Stimulated activated CD4-positive, alpha-beta T cell treated with anti-CD3 and anti-CD28 coated beads, Interleukin-1b, Interleukin-23, amount 100 ng/mL, for 24 hours (primary cell): ENCODE measurements at regions not wholly inside any gene's neighbourhood (a gene's known extent, or its start where the extent isn't known, plus 50 kb on each side); places are given as distances from the start of the nearest gene placed in this dataset.
"Not testable (repeated sequence)": the region's sequence is repeated elsewhere in the genome, so short reads cannot be mapped to it uniquely, and the experiment has no call there.

Source experiments
- DNase-seq, 4 experiments: peaks; one replicate each; pipeline ENCODE4 v3.0.0-alpha.2; 2020; ENCODE audit warnings: low read depth in 4 of 4, low spot score in 1 of 4

- DNase-seq = no peak
Observed at GRCh38 chr14:38973083-38973700, 129.8 kb downstream of the SEC23A start.

GRCh38 chr14:38972511-38972910 lies 130.5 kb downstream of the SEC23A start:
- DNase-seq = no peak

- no peak for DNase-seq
Observed at GRCh38 chr14:38971258-38971921, 131.6 kb downstream of the SEC23A start.

DNA sequence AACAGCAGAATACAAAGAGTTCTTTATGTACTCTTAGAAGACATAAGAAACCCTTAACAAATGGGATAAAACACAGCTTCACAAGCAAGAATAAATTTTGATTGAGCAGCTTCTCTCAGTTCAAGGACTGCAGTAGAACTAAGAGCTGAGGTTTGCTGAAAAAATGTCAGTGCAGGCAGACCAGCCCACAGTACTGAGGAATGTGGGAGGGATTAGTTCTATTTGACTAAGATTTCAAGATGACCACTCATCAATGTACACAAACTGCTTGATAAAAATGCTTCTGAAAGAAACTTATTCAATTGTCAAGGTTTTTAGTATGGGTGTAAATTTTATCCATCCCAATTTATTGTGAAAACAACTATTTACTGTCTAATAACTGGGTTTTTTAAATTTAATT lies 138.4 kb downstream of the SEC23A start:
- no peak for DNase-seq

DNA sequence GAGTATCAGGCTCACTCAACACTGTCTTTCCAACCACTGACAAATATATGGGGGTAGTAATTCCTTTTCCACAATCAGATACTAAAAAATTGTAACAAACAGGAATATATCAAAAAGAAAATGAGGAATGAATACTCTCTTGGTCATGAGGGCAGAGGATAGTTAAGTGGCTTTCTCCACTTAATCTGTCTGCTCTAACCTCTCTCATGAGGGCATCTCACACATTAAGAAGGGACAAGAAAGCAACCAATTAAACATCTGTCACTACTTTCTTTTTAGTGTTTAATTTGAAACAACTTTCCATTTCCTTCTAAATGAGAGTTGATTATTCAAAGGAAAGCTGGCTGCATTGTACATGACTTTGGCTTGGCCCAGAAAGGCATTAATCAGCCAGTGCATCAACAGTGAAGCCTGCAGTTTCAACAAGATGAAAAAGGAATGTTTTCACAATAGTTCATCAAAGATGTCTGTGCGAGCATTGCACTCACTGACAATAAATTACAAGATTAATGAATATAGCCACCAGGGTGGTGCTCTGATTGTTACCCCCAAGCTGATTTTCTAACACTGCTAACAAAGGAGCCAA lies 142.0 kb downstream of the SEC23A start:
- DNase-seq = no peak

DNA sequence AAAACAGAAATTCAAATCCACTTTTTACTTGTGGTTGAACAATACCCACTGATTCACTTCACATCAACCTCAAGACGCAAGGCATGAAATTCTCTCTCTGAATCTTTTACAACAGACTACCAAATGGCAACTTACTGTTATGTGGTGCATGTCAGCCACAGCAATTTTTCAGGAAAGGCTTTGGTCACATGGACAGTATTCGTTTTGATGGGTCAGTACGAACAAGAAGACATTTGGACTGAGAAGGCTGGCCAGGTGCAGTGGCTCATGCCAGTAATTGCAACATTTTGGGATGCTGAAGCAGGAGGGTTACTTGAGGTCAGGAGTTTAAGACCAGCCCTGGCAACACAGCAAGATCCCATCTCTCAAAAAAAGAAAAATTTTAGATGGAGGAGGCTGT lies 144.0 kb downstream of the SEC23A start:
- no peak for DNase-seq

DNA sequence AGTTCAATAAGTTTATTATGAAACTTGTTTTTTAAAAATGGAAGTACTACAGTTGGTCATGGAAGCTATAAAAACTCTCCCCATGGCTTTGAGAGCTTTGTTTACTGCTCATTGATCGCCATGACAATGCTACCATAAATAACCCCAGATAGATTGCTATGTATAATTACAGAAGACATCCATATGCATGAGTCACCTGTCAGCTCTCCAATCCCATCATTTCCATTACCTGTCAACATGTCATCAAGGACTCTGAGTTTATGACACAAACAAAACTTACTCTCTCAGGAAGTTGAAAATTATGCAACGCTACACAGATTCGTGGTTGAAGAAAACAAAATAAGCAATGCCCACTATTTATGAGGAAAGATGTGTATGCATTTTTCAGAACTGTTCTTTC lies 144.4 kb downstream of the SEC23A start:
- no peak for DNase-seq

DNA sequence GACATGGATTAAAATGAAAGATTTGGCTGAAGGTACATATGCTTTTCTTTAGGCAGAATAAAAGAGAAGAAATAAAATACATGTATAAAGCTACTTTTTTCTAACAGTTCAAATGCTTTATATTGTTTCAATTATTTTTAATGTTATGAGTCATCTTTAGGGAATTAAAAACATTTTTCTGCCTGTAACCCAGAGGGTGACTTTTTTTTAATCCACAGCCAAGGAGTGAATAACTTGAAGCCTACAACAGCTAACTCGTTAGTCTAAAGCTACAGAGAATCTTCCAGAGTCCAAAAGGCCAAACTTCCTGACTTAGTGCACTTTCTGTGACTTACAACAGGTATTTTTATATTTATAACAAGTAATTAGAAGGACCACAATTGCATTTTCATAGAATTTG lies 151.6 kb downstream of the SEC23A start:
- no peak for DNase-seq

- DNase-seq = no peak
Observed at GRCh38 chr14:38950676-38951075, 152.4 kb downstream of the SEC23A start.

- DNase-seq = no peak
Observed at GRCh38 chr14:38948576-38948975, 154.5 kb downstream of the SEC23A start.

- no peak for DNase-seq
Observed at GRCh38 chr14:38948171-38948570, 154.9 kb downstream of the SEC23A start.

DNA sequence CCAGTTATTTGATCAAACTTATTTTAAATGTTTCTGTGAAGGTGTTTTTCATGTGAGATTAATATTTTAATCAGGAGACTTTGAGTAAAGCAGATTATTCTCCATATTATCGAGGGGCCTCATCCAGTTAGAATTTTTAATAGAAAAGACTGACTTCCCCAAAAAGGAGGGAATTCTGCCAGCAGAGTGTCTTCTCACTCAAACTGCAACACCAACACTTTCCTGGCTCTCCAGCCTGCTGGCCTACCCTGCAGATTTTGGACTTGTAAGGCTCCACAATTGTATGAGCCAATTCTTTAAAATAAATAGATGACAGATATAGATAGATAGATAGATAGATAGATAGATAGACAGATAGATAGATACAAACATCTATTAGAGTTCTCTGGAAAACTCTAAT lies 155.7 kb downstream of the SEC23A start:
- no peak for DNase-seq

DNA sequence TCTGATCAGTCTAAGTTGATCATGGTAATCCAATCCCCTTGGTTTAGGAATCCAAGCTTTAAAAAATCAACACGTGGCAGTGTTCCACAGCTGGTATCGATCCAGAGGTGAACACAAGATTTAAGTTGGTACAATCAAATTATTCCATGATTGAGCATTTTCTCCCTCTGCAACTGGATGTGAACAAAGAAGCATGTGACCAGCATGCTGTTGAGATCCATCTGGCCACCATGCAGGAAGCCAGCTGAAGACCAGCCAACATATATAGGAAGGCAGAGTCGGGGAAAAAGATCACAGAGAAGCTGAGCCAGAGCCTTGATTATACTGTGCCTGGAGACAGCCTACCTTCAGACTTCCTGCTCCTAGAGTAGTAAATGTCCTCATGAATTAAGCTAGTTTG lies 158.3 kb downstream of the SEC23A start:
- no peak for DNase-seq

GRCh38 chr14:38941488-38941887 lies 161.5 kb downstream of the SEC23A start:
- no peak for DNase-seq

- not testable (repeated sequence) for DNase-seq
Observed at GRCh38 chr14:38932653-38933000, 170.4 kb downstream of the SEC23A start.

- DNase-seq = no peak
Observed at GRCh38 chr14:38931969-38932652, 170.9 kb downstream of the SEC23A start.

GRCh38 chr14:38930898-38931297 lies 172.1 kb downstream of the SEC23A start:
- no peak for DNase-seq

- DNase-seq = no peak
Observed at GRCh38 chr14:38930022-38930421, 173.0 kb downstream of the SEC23A start.

GRCh38 chr14:38929416-38929815 lies 173.6 kb downstream of the SEC23A start:
- DNase-seq = no peak

DNA sequence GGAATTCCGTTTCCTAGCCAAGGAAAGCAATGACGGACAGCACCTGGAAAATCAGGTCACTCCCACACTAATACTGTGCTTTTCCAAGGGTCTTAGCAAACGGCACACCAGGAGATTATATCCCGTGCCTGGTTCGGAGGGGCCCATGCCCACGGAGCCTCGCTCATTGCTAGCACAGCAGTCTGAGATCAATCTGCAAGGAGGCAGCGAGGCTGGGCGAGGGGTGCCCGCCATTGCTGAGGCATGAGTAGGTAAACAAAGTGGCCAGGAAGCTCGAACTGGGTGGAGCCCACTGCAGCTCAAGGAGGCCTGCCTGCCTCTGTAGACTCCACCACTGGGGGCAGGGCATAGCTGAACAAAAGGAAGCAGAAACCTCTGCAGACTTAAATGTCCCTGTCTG lies 181.1 kb downstream of the SEC23A start:
- not testable (repeated sequence) for DNase-seq

- no peak for DNase-seq
Observed at GRCh38 chr14:38915125-38915524, 187.9 kb downstream of the SEC23A start.

DNA sequence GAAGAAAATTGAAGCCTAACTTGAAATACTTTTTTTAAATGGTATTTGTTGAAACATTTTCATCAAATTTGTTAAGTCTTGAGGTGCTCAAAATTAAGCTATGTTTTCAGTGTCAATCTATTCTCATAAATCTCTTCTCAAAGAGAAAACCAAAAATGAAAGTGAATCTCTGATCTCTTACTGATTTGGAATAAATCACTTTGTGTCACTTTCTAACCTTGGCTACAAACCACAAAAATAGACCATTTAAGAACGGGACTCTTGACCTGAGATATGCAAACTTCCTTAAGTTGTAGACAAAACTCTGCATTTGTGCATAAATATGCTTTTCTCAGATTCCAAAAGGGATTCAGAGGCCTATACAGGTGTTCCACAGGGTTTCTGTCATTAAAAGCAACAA lies 192.9 kb downstream of the SEC23A start:
- DNase-seq = no peak
